GM12875 (cell line): ENCODE measurements at regions not wholly inside any gene's neighbourhood (a gene's known extent, or its start where the extent isn't known, plus 50 kb on each side); places are given as distances from the start of the nearest gene placed in this dataset.

Experiments used
- H3K4me3 ChIP-seq: one replicate; pipeline ENCODE4 v1.5.1; 2011; ENCODE audit warnings: low read depth, low read length, control low read depth
- CTCF ChIP-seq: IDR thresholded peaks from 2 replicates; pipeline ENCODE4 v1.5.1; 2011; ENCODE audit warnings: low read depth, mild to moderate bottlenecking, control low read depth, inconsistent platforms, low read length, moderate library complexity, borderline replicate concordance; ENCODE audit not compliant: insufficient read depth

- no peak for TF ChIP-seq CTCF
- H3K4me3 ChIP-seq = no peak overlapping the region
Measured at GRCh38 chr7:115491744-115492380, 538.7 kb downstream of the TFEC start.

GRCh38 chr7:115479448-115479847 lies 551.1 kb downstream of the TFEC start:
- TF ChIP-seq CTCF = no peak
- H3K4me3 ChIP-seq = no peak overlapping the region

GRCh38 chr7:115478426-115478825 lies 552.1 kb downstream of the TFEC start:
- no peak for TF ChIP-seq CTCF
- H3K4me3 ChIP-seq = no peak overlapping the region

GRCh38 chr7:115477193-115477651 lies 553.3 kb downstream of the TFEC start:
- no peak overlapping the region for H3K4me3 ChIP-seq
- TF ChIP-seq CTCF = no peak

GRCh38 chr7:115476671-115477181 lies 553.8 kb downstream of the TFEC start:
- no peak for TF ChIP-seq CTCF
- H3K4me3 ChIP-seq = no peak overlapping the region

- no peak for TF ChIP-seq CTCF
- no peak overlapping the region for H3K4me3 ChIP-seq
Measured at GRCh38 chr7:115475761-115476385, 554.0 kb downstream of the MDFIC start.

GRCh38 chr7:115475206-115475605 lies 553.3 kb downstream of the MDFIC start:
- no peak for TF ChIP-seq CTCF
- H3K4me3 ChIP-seq = no peak overlapping the region
